ENCODE measurements at regions not wholly inside any gene's neighbourhood (a gene's known extent, or its start where the extent isn't known, plus 50 kb on each side); places are given as distances from the start of the nearest gene placed in this dataset.

DNA sequence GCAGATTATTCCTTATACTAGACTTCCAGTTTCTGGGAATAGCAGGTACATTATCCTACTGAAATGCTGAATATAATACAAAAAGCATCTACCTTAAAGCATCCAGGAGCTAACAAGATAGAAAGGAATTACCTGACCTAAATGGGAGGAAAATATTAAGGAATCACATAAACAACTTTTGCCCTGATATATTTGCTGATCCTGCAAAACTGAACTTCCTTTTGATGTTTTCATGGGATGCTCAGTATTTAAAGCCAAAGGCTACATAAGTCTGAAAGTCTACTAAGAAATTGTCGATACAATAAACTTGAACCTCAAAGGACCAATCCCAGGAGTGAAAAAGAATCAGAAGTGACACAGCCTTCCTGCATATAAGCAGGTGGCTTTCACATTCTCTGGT is 85.6 kb upstream of the C1orf21 start:
- ATAC-seq (ENCODE audit: insufficient read depth, low FRiP score) (no peak), DNase-seq (no peak)
- Histone ChIP-seq H3K9ac (ENCODE audit: insufficient read depth in 1 of 2, low read length in 2 of 2) (no peak overlapping the region), H3K27ac (ENCODE audit: low read depth in 1 of 2, low read length in 1 of 2) (no peak overlapping the region), H3K36me3 (ENCODE audit: control insufficient read depth in 4 of 4, insufficient read depth in 4 of 4, low read length in 4 of 4) (no peaks in the 10 kb centered on the region), H3K4me3 (no peak overlapping the region), H3K27me3 (ENCODE audit: control insufficient read depth in 3 of 3, insufficient read depth in 3 of 3, low read length in 2 of 3) (no peaks in the 10 kb centered on the region), H3K9me3 (ENCODE audit: control insufficient read depth in 4 of 4, insufficient read depth in 3 of 4, low read length in 3 of 4) (no peaks in the 10 kb centered on the region), H3K4me1 (ENCODE audit: control insufficient read depth in 5 of 5, insufficient read depth in 5 of 5, low read length in 5 of 5) (peaks cover 0 to 24% (median 12%) of the 10 kb centered on the region in 5 donors)
- WGBS, 2 donors: 76 to 90% methylated on average over 1 of the region's 1 CpG
- TF ChIP-seq, protein P1, sequence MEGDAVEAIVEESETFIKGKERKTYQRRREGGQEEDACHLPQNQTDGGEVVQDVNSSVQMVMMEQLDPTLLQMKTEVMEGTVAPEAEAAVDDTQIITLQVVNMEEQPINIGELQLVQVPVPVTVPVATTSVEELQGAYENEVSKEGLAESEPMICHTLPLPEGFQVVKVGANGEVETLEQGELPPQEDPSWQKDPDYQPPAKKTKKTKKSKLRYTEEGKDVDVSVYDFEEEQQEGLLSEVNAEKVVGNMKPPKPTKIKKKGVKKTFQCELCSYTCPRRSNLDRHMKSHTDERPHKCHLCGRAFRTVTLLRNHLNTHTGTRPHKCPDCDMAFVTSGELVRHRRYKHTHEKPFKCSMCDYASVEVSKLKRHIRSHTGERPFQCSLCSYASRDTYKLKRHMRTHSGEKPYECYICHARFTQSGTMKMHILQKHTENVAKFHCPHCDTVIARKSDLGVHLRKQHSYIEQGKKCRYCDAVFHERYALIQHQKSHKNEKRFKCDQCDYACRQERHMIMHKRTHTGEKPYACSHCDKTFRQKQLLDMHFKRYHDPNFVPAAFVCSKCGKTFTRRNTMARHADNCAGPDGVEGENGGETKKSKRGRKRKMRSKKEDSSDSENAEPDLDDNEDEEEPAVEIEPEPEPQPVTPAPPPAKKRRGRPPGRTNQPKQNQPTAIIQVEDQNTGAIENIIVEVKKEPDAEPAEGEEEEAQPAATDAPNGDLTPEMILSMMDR (IDR thresholded peaks at IDR 0.05; ENCODE audit: control extremely low read depth, extremely low read depth): no peak

DNA sequence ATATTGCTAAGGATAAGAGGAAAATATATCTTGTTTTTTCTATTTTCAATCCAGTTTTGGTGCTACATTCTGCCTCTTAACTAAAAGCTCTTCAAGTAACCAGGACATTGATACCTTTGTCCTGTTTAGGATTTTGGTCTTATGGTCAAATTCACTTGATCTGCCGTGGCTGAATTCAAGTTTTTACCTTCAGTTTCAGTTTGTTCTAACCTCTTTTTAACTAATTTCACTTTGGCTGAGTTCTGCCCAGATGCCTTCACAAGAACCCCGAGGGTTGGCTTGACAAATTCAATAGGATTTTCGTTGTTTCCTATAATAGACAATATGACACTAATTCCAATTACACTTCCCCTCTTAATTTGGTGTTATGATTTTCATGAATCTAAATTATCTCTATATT is 84.5 kb upstream of the C1orf21 start:
- no peaks in the 10 kb centered on the region for H3K9me3 ChIP-seq (ENCODE audit: control insufficient read depth in 4 of 4, insufficient read depth in 3 of 4, low read length in 3 of 4)
- no peak overlapping the region for H3K4me3 ChIP-seq
- no peak for ATAC-seq (ENCODE audit: insufficient read depth, low FRiP score)
- no peak overlapping the region for H3K27ac ChIP-seq (ENCODE audit: low read depth in 1 of 2, low read length in 1 of 2)
- peaks cover 0 to 23% (median 7%) of the 10 kb centered on the region in 5 donors for H3K4me1 ChIP-seq (ENCODE audit: control insufficient read depth in 5 of 5, insufficient read depth in 5 of 5, low read length in 5 of 5)
- no peak overlapping the region for H3K9ac ChIP-seq (ENCODE audit: insufficient read depth in 1 of 2, low read length in 2 of 2)
- TF ChIP-seq, protein P1 (IDR thresholded peaks at IDR 0.05; ENCODE audit: control extremely low read depth, extremely low read depth): no peak
- DNase-seq: no peak
- WGBS, 2 donors: 90 to 95% methylated on average over 3 of the region's 3 CpGs
- H3K36me3 ChIP-seq (ENCODE audit: control insufficient read depth in 4 of 4, insufficient read depth in 4 of 4, low read length in 4 of 4): no peaks in the 10 kb centered on the region
- H3K27me3 ChIP-seq (ENCODE audit: control insufficient read depth in 3 of 3, insufficient read depth in 3 of 3, low read length in 2 of 3): no peaks in the 10 kb centered on the region

DNA sequence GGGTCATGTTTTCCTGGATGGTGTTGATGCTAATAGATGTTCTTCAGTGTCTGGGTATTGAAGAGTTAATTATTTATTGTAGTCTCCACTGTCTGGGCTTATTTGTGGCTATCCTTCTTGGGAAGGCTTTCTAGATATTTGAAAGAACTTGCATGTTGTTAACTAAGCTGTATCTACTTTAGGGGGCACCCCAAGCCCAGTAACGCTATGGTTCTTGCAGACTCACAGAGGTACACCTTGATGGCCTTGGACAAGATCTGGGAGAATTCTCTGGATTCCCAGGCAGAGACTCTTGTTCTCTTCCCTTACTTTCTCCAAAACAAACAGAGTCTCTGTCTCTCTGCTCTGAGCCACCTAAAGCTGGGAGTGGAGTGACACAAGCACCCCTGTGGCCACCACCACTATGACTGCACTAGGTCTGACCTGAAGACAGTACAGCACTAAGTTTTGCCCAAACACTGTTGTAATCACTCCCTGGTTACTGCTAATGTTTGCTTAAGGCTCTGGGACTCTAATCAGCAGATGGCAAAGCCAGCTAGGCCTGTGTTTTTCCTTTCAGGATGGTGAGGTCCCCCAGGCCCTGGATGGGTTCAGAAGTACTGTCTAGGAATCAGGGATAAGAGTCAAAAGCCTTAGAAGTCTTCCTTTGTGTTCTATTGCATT is 76.5 kb upstream of the C1orf21 start:
- WGBS, 2 donors: 97 to 100% methylated on average over 1 of the region's 1 CpG
- Histone ChIP-seq H3K4me1 (ENCODE audit: control insufficient read depth in 5 of 5, insufficient read depth in 5 of 5, low read length in 5 of 5) (no peaks in the 10 kb centered on the region), H3K27me3 (ENCODE audit: control insufficient read depth in 3 of 3, insufficient read depth in 3 of 3, low read length in 2 of 3) (no peaks in the 10 kb centered on the region), H3K36me3 (ENCODE audit: control insufficient read depth in 4 of 4, insufficient read depth in 4 of 4, low read length in 4 of 4) (no peaks in the 10 kb centered on the region), H3K4me3 (no peak overlapping the region), H3K9me3 (ENCODE audit: control insufficient read depth in 4 of 4, insufficient read depth in 3 of 4, low read length in 3 of 4) (no peaks in the 10 kb centered on the region), H3K9ac (ENCODE audit: insufficient read depth in 1 of 2, low read length in 2 of 2) (no peak overlapping the region), H3K27ac (ENCODE audit: low read depth in 1 of 2, low read length in 1 of 2) (no peak overlapping the region)
- DNase-seq (no peak), ATAC-seq (ENCODE audit: insufficient read depth, low FRiP score) (no peak)
- TF ChIP-seq, protein P1 (IDR thresholded peaks at IDR 0.05; ENCODE audit: control extremely low read depth, extremely low read depth): no peak

DNA sequence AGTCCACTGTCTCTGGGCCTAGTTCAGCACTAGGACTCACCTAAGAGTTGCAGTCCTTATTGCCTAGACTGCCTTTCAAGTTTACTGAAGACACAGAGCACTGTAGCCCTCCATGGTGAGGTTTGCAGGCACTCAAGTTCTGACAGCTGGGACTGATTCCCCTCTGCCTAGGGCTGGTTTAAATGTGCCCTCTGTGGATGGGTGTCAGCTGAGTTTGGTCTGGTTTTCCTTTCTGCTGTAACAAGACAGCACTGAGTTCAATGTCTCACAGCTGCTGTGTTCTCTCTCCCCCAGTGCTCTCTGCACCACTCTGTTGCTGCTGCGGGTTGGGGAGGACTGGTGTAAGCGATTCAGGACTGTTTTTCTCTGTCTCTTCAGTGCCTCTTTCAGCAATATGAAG is 75.2 kb upstream of the C1orf21 start:
- DNase-seq: no peak
- ATAC-seq (ENCODE audit: insufficient read depth, low FRiP score): no peak
- TF ChIP-seq, protein P1 (IDR thresholded peaks at IDR 0.05; ENCODE audit: control extremely low read depth, extremely low read depth): no peak
- no peaks in the 10 kb centered on the region for H3K36me3 ChIP-seq (ENCODE audit: control insufficient read depth in 4 of 4, insufficient read depth in 4 of 4, low read length in 4 of 4)
- H3K27me3 ChIP-seq (ENCODE audit: control insufficient read depth in 3 of 3, insufficient read depth in 3 of 3, low read length in 2 of 3): no peaks in the 10 kb centered on the region
- no peaks in the 10 kb centered on the region for H3K4me1 ChIP-seq (ENCODE audit: control insufficient read depth in 5 of 5, insufficient read depth in 5 of 5, low read length in 5 of 5)
- no peak overlapping the region for H3K9ac ChIP-seq (ENCODE audit: insufficient read depth in 1 of 2, low read length in 2 of 2)
- WGBS, 2 donors: 95 to 97% methylated on average over 2 of the region's 2 CpGs
- no peak overlapping the region for H3K27ac ChIP-seq (ENCODE audit: low read depth in 1 of 2, low read length in 1 of 2)
- no peaks in the 10 kb centered on the region for H3K9me3 ChIP-seq (ENCODE audit: control insufficient read depth in 4 of 4, insufficient read depth in 3 of 4, low read length in 3 of 4)
- no peak overlapping the region for H3K4me3 ChIP-seq
